ENCODE measurements at regions not wholly inside any gene's neighbourhood (a gene's known extent, or its start where the extent isn't known, plus 50 kb on each side); places are given as distances from the start of the nearest gene placed in this dataset.

DNA sequence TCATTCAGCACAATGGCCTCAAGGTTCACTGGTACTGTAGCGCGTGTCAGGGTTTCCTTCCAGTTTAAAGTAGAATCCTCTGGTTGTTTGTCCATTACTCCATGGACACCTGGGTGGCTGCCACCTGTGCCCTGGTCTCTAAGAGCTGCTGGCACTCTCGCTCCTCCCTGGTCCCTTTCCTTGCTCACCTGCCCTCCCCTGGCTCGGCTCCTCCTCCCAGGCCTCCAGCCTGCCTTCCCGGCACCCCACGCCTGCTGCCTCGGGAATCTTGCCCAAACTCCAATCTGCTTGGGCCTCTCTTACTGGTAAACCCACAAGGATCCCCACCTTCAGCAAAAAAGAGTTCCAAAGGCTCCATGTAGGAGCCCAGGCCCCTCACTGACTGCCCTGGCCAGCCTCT, 154.4 kb upstream of the DIO3 start:
- Histone ChIP-seq H3K4me1 (ENCODE audit: control insufficient read depth in 1 of 2, insufficient read depth in 1 of 2, low read depth in 1 of 2, low read length in 1 of 2) (no peaks in the 10 kb centered on the region), H3K36me3 (no peaks in the 10 kb centered on the region), H3K27me3 (peaks cover 7% of the 10 kb centered on the region), H3K4me3 (ENCODE audit: low read depth in 1 of 2, low read length in 1 of 2) (no peak overlapping the region), H3K27ac (no peak overlapping the region), H3K9me3 (no peaks in the 10 kb centered on the region)
- TF ChIP-seq, protein P1, sequence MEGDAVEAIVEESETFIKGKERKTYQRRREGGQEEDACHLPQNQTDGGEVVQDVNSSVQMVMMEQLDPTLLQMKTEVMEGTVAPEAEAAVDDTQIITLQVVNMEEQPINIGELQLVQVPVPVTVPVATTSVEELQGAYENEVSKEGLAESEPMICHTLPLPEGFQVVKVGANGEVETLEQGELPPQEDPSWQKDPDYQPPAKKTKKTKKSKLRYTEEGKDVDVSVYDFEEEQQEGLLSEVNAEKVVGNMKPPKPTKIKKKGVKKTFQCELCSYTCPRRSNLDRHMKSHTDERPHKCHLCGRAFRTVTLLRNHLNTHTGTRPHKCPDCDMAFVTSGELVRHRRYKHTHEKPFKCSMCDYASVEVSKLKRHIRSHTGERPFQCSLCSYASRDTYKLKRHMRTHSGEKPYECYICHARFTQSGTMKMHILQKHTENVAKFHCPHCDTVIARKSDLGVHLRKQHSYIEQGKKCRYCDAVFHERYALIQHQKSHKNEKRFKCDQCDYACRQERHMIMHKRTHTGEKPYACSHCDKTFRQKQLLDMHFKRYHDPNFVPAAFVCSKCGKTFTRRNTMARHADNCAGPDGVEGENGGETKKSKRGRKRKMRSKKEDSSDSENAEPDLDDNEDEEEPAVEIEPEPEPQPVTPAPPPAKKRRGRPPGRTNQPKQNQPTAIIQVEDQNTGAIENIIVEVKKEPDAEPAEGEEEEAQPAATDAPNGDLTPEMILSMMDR (IDR thresholded peaks at IDR 0.05): no peak

DNA sequence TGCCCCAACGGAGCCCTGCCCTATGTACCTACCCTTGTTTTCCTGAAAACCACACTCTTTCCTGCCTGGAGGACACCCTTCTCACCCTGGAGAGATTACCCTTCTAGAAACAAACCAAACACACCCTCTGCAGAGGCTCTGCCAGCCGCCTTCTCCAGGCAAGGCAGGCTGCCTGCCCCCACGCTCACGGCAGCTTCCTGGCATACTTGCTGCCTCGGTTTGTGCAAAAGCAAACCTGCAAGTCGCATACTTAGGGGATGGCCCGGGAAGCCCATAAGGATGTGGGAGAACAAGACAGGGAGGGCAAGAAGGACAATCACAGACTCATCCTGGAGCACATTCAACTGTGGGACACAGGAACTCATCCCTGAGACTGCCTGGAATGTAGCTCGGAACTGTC, 154.0 kb upstream of the DIO3 start:
- H3K27me3 ChIP-seq: peaks cover 6% of the 10 kb centered on the region
- no peaks in the 10 kb centered on the region for H3K4me1 ChIP-seq (ENCODE audit: control insufficient read depth in 1 of 2, insufficient read depth in 1 of 2, low read depth in 1 of 2, low read length in 1 of 2)
- TF ChIP-seq, protein P1 (IDR thresholded peaks at IDR 0.05): no peak
- H3K27ac ChIP-seq: no peak overlapping the region
- no peak overlapping the region for H3K4me3 ChIP-seq (ENCODE audit: low read depth in 1 of 2, low read length in 1 of 2)
- no peaks in the 10 kb centered on the region for H3K9me3 ChIP-seq
- no peaks in the 10 kb centered on the region for H3K36me3 ChIP-seq

DNA sequence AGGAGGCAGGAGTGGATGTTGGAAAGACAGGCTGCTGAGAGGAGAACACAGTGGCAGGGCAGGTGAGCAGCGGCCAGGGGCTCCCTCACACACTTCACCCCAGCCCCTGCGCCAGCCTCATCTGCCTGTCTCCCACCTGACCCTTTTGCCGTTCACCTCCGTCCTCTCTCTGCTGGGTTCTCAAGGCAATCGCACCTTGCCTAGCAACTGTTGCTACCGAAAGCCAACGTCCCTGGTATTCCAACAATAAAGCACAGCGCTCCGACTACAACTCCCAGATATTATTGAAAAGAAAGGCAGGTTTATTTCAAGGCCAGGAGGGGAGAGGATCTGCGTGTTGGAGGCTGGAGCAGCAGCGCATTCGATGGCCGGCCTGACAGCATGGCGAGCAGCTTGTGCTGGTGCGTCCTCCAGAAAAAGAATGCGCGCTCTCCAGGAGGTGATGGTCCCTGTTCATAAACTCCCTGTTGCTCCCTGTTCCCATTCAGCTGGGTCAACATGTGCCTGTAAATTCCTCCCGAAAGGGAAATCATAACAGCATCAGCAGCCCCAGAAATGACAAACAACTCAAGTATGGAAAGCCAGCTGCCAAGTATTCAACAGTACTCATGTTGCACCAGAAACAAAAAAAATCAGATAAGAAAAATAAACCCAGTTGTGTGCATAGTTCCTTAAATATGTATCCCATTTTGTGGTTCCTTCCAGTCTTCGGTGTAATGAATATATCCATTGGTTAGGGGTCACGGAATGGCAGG, 153.0 kb upstream of the DIO3 start:
- Histone ChIP-seq H3K4me1 (ENCODE audit: control insufficient read depth in 1 of 2, insufficient read depth in 1 of 2, low read depth in 1 of 2, low read length in 1 of 2) (no peaks in the 10 kb centered on the region), H3K9me3 (no peaks in the 10 kb centered on the region), H3K27ac (no peak overlapping the region), H3K36me3 (no peaks in the 10 kb centered on the region), H3K4me3 (ENCODE audit: low read depth in 1 of 2, low read length in 1 of 2) (no peak overlapping the region), H3K27me3 (no peaks in the 10 kb centered on the region)
- TF ChIP-seq, protein P1 (IDR thresholded peaks at IDR 0.05): no peak

DNA sequence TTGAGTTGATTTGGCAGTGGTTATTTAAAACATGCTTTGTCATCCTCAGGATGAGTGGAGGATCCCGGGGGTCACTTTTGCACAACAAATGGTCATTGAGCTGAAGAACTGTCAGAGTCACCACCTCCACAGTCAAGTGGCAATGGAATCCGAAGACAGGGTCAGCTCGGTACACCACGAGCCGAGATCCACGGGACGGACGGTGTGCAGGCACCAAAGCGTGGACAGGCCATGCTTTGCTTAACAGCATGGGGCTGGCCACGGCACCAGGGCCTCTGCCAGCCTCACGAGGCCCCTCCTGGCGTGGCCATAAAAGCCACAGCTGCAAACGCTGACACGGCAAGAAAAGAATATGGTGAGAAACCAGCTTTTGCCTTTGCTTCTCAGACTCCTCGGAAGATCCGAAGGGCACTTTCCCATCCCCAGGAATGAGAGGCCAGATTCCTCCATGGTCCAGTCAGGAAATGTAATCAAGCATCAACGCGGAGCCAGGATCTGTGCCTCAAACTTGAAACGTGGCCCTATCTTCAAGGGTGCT, 152.2 kb upstream of the DIO3 start:
- Histone ChIP-seq H3K27ac (no peak overlapping the region), H3K4me3 (ENCODE audit: low read depth in 1 of 2, low read length in 1 of 2) (no peak overlapping the region), H3K9me3 (no peaks in the 10 kb centered on the region), H3K27me3 (no peaks in the 10 kb centered on the region), H3K36me3 (no peaks in the 10 kb centered on the region), H3K4me1 (ENCODE audit: control insufficient read depth in 1 of 2, insufficient read depth in 1 of 2, low read depth in 1 of 2, low read length in 1 of 2) (no peaks in the 10 kb centered on the region)
- TF ChIP-seq, protein P1 (IDR thresholded peaks at IDR 0.05): no peak

DNA sequence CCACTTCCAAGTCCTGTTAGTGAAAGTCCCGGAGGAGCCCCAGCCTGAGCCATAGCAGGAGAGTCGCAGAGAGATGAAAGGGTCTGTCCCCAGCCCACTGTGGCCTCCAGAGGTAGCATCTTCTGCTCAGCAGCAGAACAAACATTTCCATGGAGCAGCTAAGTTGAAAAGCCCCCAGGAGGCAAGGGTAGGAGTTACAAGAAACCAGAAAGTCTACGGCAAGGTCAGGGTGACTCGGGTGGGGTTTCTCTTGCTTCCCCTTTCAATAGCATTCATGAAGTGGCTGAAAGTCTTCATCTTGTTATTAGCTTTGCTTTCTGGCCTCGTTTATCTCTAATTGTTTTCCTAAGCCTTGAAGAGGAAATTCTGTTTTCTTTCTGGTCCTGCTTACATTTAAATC, 151.2 kb upstream of the DIO3 start:
- H3K9me3 ChIP-seq: no peaks in the 10 kb centered on the region
- no peak overlapping the region for H3K4me3 ChIP-seq (ENCODE audit: low read depth in 1 of 2, low read length in 1 of 2)
- H3K27me3 ChIP-seq: no peaks in the 10 kb centered on the region
- H3K27ac ChIP-seq: no peak overlapping the region
- no peaks in the 10 kb centered on the region for H3K36me3 ChIP-seq
- TF ChIP-seq, protein P1 (IDR thresholded peaks at IDR 0.05): no peak
- H3K4me1 ChIP-seq (ENCODE audit: control insufficient read depth in 1 of 2, insufficient read depth in 1 of 2, low read depth in 1 of 2, low read length in 1 of 2): no peaks in the 10 kb centered on the region
